Lower leg skin (tissue), 4 donors: ENCODE measurements at regions not wholly inside any gene's neighbourhood (a gene's known extent, or its start where the extent isn't known, plus 50 kb on each side); places are given as distances from the start of the nearest gene placed in this dataset.

Experiments used
- DNase-seq, 2 donors: peaks; one replicate each; pipeline ENCODE4 v3.0.0-alpha.2; 2019; ENCODE audit warnings: low spot score in 2 of 2
- H3K4me3 ChIP-seq: fragments of 200-600 bp; sonication (generic); 2 replicates; pipeline ENCODE4 v1.5.1; 2017; ENCODE audit warnings: mild to moderate bottlenecking, low read depth; ENCODE audit not compliant: poor library complexity, severe bottlenecking
- POLR2A ChIP-seq, 2 donors: fragments of 450-650 bp; IDR thresholded peaks; one replicate each; pipeline ENCODE4 v1.6.1; 2016 to 2017; ENCODE audit warnings: antibody characterized with exemption in 2 of 2, mild to moderate bottlenecking in 1 of 2, moderate library complexity in 1 of 2
- WGBS, 2 donors: methylation state at CpG; one replicate each; pipeline ENCODE4 v1.1.5; 2018; 5-methylcytosine and 5-hydroxymethylcytosine counted together
- intact Hi-C: fragments of 100-400 bp; cut with DNase I; formaldehyde crosslinking; loops from one replicate; pipeline ENCODE4 v1.15.0; 2023; ENCODE audit warnings: low total_unique reads
- TF ChIP-seq, protein P1 (sequence below), 3 donors: fragments of 450-650 bp; IDR thresholded peaks; one replicate each; pipeline ENCODE4 v1.5.1; 2016; ENCODE audit warnings: antibody characterized with exemption in 3 of 3, mild to moderate bottlenecking in 3 of 3, moderate library complexity in 2 of 3

DNA sequence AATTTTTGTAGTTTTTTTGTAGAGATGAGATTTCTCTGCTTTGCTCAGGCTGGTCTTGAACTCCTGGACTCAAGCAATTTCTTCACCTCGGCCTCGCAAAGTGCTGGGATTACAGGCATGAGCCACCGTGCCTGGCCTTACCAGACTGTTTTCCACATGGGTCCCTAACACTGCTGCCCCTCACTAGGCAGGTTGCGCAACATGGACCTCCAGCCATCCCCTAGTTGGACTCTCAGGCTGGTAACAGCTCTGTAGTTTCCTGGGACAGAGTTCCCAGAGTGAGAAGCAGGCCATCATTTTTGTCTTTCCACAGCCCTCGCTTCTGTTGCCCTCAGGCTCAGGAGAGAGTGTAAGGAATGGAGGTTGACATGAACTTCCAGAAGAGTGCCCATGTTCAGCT is 156.1 kb downstream of the CTH start:
- no peak overlapping the region for H3K4me3 ChIP-seq
- 74 to 85% methylated on average over 4 to 5 of the region's 5 CpGs for WGBS, 2 donors
- no peak for DNase-seq
- no peak for TF ChIP-seq POLR2A (IDR thresholded peaks at IDR 0.05)
- TF ChIP-seq, protein P1, sequence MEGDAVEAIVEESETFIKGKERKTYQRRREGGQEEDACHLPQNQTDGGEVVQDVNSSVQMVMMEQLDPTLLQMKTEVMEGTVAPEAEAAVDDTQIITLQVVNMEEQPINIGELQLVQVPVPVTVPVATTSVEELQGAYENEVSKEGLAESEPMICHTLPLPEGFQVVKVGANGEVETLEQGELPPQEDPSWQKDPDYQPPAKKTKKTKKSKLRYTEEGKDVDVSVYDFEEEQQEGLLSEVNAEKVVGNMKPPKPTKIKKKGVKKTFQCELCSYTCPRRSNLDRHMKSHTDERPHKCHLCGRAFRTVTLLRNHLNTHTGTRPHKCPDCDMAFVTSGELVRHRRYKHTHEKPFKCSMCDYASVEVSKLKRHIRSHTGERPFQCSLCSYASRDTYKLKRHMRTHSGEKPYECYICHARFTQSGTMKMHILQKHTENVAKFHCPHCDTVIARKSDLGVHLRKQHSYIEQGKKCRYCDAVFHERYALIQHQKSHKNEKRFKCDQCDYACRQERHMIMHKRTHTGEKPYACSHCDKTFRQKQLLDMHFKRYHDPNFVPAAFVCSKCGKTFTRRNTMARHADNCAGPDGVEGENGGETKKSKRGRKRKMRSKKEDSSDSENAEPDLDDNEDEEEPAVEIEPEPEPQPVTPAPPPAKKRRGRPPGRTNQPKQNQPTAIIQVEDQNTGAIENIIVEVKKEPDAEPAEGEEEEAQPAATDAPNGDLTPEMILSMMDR (IDR thresholded peaks at IDR 0.05): no peak
- intact Hi-C loops: no loop called here

DNA sequence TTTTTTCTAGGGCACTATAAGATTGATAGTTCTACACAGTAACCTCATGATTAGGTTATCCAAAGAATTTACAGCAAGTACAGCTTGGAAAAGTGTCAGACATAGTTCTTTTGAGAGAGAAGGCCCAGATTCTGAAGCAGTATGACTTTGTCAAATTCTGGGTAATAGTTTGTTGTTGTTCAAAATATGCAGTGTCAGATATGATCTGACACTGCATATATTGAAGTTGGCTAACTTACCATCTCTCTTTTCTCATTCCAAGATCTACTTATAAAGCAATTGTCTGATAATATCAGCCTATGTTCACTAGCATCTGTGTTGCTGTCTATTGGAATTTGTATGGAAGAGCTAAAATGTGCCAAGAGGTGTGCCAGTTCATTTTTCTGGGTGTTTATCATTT is 160.1 kb downstream of the CTH start:
- intact Hi-C loops: no loop called here
- no peak for DNase-seq
- TF ChIP-seq, protein P1 (IDR thresholded peaks at IDR 0.05): no peak
- TF ChIP-seq POLR2A (IDR thresholded peaks at IDR 0.05): no peak
- H3K4me3 ChIP-seq: no peak overlapping the region

DNA sequence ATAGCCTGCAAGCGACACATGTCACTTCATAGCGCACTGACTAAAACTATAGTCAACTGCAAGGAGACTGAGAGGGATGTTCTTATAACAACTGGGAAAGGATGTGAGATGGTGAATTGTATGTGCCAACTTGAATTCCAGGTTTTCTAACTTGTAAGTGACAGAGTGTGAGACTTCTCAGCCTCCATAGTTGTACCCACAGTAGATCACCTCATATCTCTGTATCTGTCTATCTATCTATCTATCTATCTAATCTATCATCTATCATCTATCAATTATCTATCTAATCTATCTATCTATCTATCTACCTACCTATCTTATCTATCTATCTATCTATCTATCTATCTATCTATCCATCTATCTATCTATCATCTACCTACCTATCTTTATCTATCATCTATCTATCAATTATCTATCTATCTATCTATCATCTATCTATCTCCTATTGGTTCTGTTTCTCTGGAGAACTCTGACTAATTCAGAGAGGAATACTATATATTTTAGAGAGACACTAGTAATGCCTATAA is 162.3 kb downstream of the CTH start:
- no peak overlapping the region for H3K4me3 ChIP-seq
- intact Hi-C loops: no loop called here
- TF ChIP-seq POLR2A (IDR thresholded peaks at IDR 0.05): no peak
- TF ChIP-seq, protein P1 (IDR thresholded peaks at IDR 0.05): no peak
- DNase-seq: no peak
- WGBS, 2 donors: 97 to 98% methylated on average over 2 of the region's 2 CpGs

DNA sequence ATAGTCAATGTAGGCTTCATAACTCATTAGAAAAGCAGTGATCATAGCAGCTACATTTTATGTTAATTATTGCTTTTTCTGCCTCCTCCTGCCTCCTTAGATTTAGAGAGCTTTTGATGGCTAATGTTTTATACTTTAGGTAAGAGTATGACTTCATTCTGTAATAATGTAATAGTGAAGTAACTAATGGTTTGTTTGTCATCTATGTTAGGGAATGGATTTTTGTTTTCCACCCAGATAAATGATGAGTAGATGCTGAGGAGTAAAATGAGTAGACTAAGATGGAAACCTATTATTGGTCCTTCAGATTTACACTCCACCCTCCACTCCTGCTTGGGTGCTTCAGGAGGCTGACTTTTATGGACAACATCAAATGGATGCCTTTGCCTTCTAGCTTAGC is 170.6 kb downstream of the CTH start:
- no peak overlapping the region for H3K4me3 ChIP-seq
- DNase-seq: no peak
- intact Hi-C loops: no loop called here
- no peak for TF ChIP-seq POLR2A (IDR thresholded peaks at IDR 0.05)
- TF ChIP-seq, protein P1 (IDR thresholded peaks at IDR 0.05): no peak

DNA sequence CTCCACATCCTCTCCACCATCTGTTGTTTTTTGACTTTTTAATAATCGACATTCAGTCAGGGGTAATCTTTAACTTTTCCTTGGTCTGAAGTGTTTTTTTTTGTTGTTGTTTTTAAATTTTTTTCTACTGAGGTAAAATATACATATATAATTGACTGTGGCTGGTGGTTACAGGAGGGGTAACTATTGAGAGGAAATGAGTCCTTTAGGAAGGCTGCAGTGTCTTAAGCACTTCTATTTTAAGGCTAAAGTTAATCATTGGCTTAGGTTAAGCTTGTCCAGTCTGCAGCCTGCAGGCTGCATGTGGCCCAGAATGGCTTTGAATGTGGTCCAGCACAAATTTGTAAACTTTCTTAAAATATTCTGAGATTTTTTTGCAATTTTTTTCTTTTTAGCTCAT is 172.5 kb downstream of the CTH start:
- TF ChIP-seq, protein P1 (IDR thresholded peaks at IDR 0.05): no peak
- no peak for TF ChIP-seq POLR2A (IDR thresholded peaks at IDR 0.05)
- 98 to 100% methylated on average over 1 of the region's 1 CpG for WGBS, 2 donors
- intact Hi-C loops: no loop called here
- no peak overlapping the region for H3K4me3 ChIP-seq
- DNase-seq: no peak

DNA sequence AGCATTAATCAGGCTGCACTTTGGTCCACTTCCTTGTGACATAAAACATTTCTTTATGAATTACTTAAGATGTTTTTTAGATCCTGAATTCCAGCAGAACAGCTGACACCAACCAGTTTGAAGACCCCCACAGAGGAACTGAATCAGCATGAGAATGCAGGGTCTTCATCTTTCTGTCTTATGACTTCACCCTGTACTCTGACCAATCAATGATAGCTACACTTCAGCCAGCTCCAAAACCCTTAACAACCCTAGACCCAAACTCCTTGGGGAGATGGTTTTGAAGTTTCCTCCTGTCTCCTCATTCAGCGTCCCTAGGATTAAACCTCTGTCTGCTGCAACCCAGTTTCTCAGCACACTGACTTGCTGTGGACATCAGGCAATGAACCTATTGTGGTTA is 175.0 kb downstream of the CTH start:
- H3K4me3 ChIP-seq: no peak overlapping the region
- no peak for DNase-seq
- TF ChIP-seq, protein P1 (IDR thresholded peaks at IDR 0.05): no peak
- no peak for TF ChIP-seq POLR2A (IDR thresholded peaks at IDR 0.05)
- WGBS, 2 donors: 60 to 76% methylated on average over 1 of the region's 1 CpG
- intact Hi-C loops: no loop called here
